ENCODE measurements at regions not wholly inside any gene's neighbourhood (a gene's known extent, or its start where the extent isn't known, plus 50 kb on each side); places are given as distances from the start of the nearest gene placed in this dataset.

- TF ChIP-seq EZH2 (IDR thresholded peaks at IDR 0.05; ENCODE audit: low read length) (no peak), CTCF (optimal IDR thresholded peaks at IDR 0.05 in 1 of 3, IDR thresholded peaks at IDR 0.05 in 1 of 3, conservative IDR thresholded peaks at IDR 0.05 in 1 of 3; ENCODE audit: extremely low read depth in 1 of 3, insufficient read depth in 2 of 3, low read length in 3 of 3) (no peak)
These were observed 1541.1 kb upstream of the WWC1 start for GRCh38 chr5:166750376-166750775.

Measured in keratinocyte (primary cell).